Effector memory CD4-positive, alpha-beta T cell (primary cell): ENCODE measurements at regions not wholly inside any gene's neighbourhood (a gene's known extent, or its start where the extent isn't known, plus 50 kb on each side); places are given as distances from the start of the nearest gene placed in this dataset.
"Not testable (repeated sequence)": the region's sequence is repeated elsewhere in the genome, so short reads cannot be mapped to it uniquely, and the experiment has no call there.

Experiments used
- DNase-seq, 3 donors: peaks; one replicate each; pipeline ENCODE4 v3.0.0-alpha.2; 2020
- H3K27ac ChIP-seq: 2 replicates; pipeline ENCODE4 v1.7.0; 2013; ENCODE audit warnings: mild to moderate bottlenecking, low read length, moderate library complexity; ENCODE audit not compliant: insufficient read depth, poor library complexity, severe bottlenecking
- H3K27me3 ChIP-seq: replicated peaks from 2 replicates; pipeline ENCODE4 v1.7.0; 2013; ENCODE audit warnings: mild to moderate bottlenecking, low read length; ENCODE audit not compliant: insufficient read depth, control insufficient read depth, poor library complexity, severe bottlenecking
- H3K36me3 ChIP-seq: 2 replicates; pipeline ENCODE4 v1.7.0; 2013; ENCODE audit warnings: mild to moderate bottlenecking, low read length, moderate library complexity; ENCODE audit not compliant: control insufficient read depth, insufficient read depth
- H3K4me1 ChIP-seq: 2 replicates; pipeline ENCODE4 v1.7.0; 2013; ENCODE audit warnings: low read length, mild to moderate bottlenecking; ENCODE audit not compliant: control insufficient read depth, insufficient read depth, poor library complexity, severe bottlenecking
- H3K4me3 ChIP-seq: 2 replicates; pipeline ENCODE4 v1.7.0; 2013; ENCODE audit warnings: low read length, low read depth, mild to moderate bottlenecking; ENCODE audit not compliant: insufficient read depth, poor library complexity, severe bottlenecking
- H3K9me3 ChIP-seq: 2 replicates; pipeline ENCODE4 v1.7.0; 2013; ENCODE audit warnings: mild to moderate bottlenecking, low read length, moderate library complexity; ENCODE audit not compliant: control insufficient read depth

- H3K4me3 ChIP-seq: no peak overlapping the region
- DNase-seq: no peak
- no peaks in the 10 kb centered on the region for H3K9me3 ChIP-seq
- no peak overlapping the region for H3K27ac ChIP-seq
- no peaks in the 10 kb centered on the region for H3K27me3 ChIP-seq
- no peaks in the 10 kb centered on the region for H3K36me3 ChIP-seq
- no peaks in the 10 kb centered on the region for H3K4me1 ChIP-seq
These were observed 426.0 kb downstream of the RPS24 start for GRCh38 chr10:78459639-78460037.

DNA sequence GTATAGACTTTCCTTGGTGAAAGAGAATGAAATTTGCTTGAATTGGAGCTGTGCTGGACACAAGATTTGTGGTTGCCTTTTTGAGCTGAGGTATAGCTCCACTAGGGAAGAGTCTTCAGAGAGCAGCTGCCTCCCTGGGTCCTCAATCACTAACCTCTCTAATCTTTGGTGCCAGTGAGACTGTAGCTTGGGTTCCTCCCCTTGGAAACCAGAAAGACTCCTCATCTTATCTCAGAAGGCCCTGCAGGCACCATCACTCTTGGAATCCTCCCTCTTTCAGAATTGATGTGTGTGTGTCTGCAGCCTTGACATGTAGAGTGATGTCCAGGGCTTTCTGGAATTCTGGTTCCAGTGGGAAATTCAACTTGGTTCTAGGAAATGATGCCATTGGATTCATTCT lies 426.5 kb downstream of the RPS24 start:
- Histone ChIP-seq H3K9me3 (no peaks in the 10 kb centered on the region), H3K4me1 (no peaks in the 10 kb centered on the region), H3K36me3 (no peaks in the 10 kb centered on the region), H3K4me3 (no peak overlapping the region), H3K27ac (no peak overlapping the region), H3K27me3 (no peaks in the 10 kb centered on the region)
- DNase-seq: no peak

DNA sequence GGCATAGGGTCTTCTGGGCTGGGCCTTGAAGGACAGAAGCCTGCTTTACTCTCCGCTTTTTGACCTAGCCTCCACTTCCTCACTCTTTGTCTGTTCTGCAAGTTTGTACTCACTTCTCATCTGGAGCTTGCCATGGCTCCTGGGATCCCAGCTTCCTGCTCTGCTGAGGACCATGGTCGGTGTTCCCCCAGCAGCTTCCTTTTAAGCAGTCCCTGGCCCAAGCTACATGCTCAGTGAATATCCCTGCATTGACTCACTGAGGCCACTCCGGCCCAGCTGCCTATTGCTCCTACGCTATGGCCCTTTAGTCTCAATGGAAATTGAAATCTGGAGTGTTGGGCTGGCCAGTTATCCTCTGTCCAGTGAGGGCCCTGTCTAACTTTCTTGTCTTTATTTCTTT lies 427.7 kb downstream of the RPS24 start:
- Histone ChIP-seq H3K36me3 (no peaks in the 10 kb centered on the region), H3K4me3 (no peak overlapping the region), H3K27ac (no peak overlapping the region), H3K4me1 (no peaks in the 10 kb centered on the region), H3K9me3 (no peaks in the 10 kb centered on the region), H3K27me3 (no peaks in the 10 kb centered on the region)
- DNase-seq: no peak

GRCh38 chr10:78462176-78462575 lies 428.5 kb downstream of the RPS24 start:
- no peaks in the 10 kb centered on the region for H3K4me1 ChIP-seq
- H3K36me3 ChIP-seq: no peaks in the 10 kb centered on the region
- no peak for DNase-seq
- no peak overlapping the region for H3K27ac ChIP-seq
- no peaks in the 10 kb centered on the region for H3K9me3 ChIP-seq
- no peak overlapping the region for H3K4me3 ChIP-seq
- H3K27me3 ChIP-seq: no peaks in the 10 kb centered on the region

- no peak overlapping the region for H3K27ac ChIP-seq
- H3K4me3 ChIP-seq: no peak overlapping the region
- H3K36me3 ChIP-seq: no peaks in the 10 kb centered on the region
- no peak for DNase-seq
- H3K9me3 ChIP-seq: no peaks in the 10 kb centered on the region
- H3K4me1 ChIP-seq: no peaks in the 10 kb centered on the region
- H3K27me3 ChIP-seq: no peaks in the 10 kb centered on the region
These were observed 429.1 kb downstream of the RPS24 start for GRCh38 chr10:78462726-78463228.

GRCh38 chr10:78464118-78464855 lies 430.6 kb downstream of the RPS24 start:
- DNase-seq: no peak
- Histone ChIP-seq H3K4me1 (no peaks in the 10 kb centered on the region), H3K36me3 (no peaks in the 10 kb centered on the region)

GRCh38 chr10:78464856-78465267 lies 431.2 kb downstream of the RPS24 start:
- no peak for DNase-seq
- no peaks in the 10 kb centered on the region for H3K36me3 ChIP-seq
- H3K27me3 ChIP-seq: no peaks in the 10 kb centered on the region

More at GRCh38 chr10:78464118-78464855, 430.6 kb downstream of the RPS24 start:
- Histone ChIP-seq H3K9me3 (no peaks in the 10 kb centered on the region), H3K27ac (no peak overlapping the region), H3K4me3 (no peak overlapping the region), H3K27me3 (no peaks in the 10 kb centered on the region)

GRCh38 chr10:78465431-78465830 lies 431.8 kb downstream of the RPS24 start:
- Histone ChIP-seq H3K27ac (no peak overlapping the region), H3K27me3 (no peaks in the 10 kb centered on the region), H3K4me3 (no peak overlapping the region), H3K4me1 (no peaks in the 10 kb centered on the region), H3K36me3 (no peaks in the 10 kb centered on the region), H3K9me3 (no peaks in the 10 kb centered on the region)
- no peak for DNase-seq

More at GRCh38 chr10:78464856-78465267, 431.2 kb downstream of the RPS24 start:
- no peaks in the 10 kb centered on the region for H3K4me1 ChIP-seq
- H3K4me3 ChIP-seq: no peak overlapping the region
- H3K9me3 ChIP-seq: no peaks in the 10 kb centered on the region
- no peak overlapping the region for H3K27ac ChIP-seq

DNA sequence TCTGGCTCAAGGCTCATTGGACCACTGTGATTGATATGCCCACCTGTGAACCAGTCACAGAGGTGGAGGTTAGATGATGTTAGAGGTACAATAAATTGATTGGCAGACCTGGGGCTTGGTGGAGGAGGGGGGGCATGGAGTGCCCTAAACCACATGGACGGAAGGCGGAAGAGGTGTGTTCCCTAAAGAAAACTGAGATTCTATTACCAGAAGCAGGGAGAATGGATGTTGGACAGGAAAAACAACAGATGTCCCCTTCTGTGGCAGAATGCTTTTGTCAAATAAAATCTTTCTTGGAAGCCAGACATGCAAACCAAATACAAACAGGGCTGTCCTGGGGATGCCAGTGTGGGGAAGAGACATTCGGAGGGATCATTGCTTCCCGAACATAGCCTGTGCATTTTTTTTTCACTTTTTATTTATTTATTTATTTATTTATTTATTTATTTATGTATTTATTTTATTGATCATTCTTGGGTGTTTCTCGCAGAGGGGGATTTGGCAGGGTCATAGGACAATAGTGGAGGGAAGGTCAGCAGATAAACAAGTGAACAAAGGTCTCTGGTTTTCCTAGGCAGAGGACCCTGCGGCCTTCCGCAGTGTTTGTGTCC lies 433.9 kb downstream of the RPS24 start:
- Histone ChIP-seq H3K4me1 (no peaks in the 10 kb centered on the region), H3K27me3 (no peaks in the 10 kb centered on the region), H3K36me3 (no peaks in the 10 kb centered on the region), H3K9me3 (no peaks in the 10 kb centered on the region), H3K27ac (no peak overlapping the region), H3K4me3 (no peak overlapping the region)
- DNase-seq: no peak

DNA sequence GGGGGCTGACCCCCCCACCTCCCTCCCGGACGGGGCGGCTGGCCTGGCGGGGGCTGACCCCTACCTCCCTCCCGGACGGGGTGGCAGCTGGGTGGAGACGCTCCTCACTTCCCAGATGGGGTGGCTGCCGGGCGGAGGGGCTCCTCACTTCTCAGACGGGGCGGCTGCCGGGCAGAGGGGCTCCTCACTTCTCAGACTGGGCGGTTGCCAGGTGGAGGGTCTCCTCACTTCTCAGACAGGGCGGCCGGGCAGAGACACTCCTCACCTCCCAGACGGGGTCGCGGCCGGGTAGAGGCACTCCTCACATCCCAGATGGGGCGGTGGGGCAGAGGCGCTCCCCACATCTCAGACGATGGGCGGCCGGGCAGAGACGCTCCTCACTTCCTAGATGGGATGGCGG lies 435.1 kb downstream of the RPS24 start:
- H3K27ac ChIP-seq, H3K27me3 ChIP-seq, DNase-seq: not testable (repeated sequence)

More for the DNA sequence above, 435.1 kb downstream of the RPS24 start:
- H3K4me1 ChIP-seq, H3K36me3 ChIP-seq, H3K4me3 ChIP-seq, H3K9me3 ChIP-seq: not testable (repeated sequence)
